Retinal pigment epithelial cell (primary cell): ENCODE measurements at regions not wholly inside any gene's neighbourhood (a gene's known extent, or its start where the extent isn't known, plus 50 kb on each side); places are given as distances from the start of the nearest gene placed in this dataset.

Experiments used
- DNase-seq: peaks from one replicate; pipeline ENCODE4 v3.0.0-alpha.2; 2010; ENCODE audit warnings: low read depth
- H3K4me3 ChIP-seq: 2 replicates; pipeline ENCODE4 v1.5.1; 2011; ENCODE audit warnings: mild to moderate bottlenecking, low read length, control low read depth, moderate library complexity
- CTCF ChIP-seq: conservative IDR thresholded peaks from 2 replicates; pipeline ENCODE4 v1.5.1; 2011; ENCODE audit warnings: low read depth, low read length, control low read depth, inconsistent platforms

- H3K4me3 ChIP-seq = no peak overlapping the region
Measured at GRCh38 chr7:155988416-155988815, 176.2 kb upstream of the SHH start.

DNA sequence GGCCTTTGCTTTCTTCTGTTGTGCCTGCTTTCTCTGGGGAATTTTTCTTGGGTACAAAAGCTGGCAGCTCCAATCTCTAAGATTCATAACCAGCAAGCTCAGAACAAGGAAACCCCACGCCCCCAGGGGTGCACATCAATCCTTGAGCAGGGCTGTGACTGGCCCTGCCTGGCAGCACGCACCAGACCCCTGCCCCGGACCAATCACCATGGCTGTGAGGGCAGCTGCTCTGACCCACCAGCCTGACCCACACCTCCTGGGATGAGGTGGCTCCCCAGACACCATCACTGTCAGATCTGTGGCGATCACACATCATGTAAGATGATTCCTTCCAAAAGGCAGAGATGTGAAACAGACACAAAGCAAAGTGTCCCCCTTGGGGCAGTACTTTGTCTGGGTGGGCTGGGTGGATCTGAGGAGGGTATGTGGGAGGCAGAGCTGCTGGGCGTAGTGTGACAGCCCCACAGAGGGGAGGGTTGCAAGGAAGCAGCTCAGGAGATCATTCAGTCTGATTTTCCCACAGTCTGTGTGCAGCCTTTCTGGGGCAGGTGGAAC lies 175.5 kb upstream of the SHH start:
- no peak for DNase-seq
- TF ChIP-seq CTCF = no peak
- H3K4me3 ChIP-seq = no peak overlapping the region

More at GRCh38 chr7:155988416-155988815, 176.2 kb upstream of the SHH start:
- no peak for DNase-seq
- TF ChIP-seq CTCF = no peak

GRCh38 chr7:155986497-155987160 lies 174.4 kb upstream of the SHH start:
- H3K4me3 ChIP-seq = no peak overlapping the region
- no peak for DNase-seq
- no peak for TF ChIP-seq CTCF

DNA sequence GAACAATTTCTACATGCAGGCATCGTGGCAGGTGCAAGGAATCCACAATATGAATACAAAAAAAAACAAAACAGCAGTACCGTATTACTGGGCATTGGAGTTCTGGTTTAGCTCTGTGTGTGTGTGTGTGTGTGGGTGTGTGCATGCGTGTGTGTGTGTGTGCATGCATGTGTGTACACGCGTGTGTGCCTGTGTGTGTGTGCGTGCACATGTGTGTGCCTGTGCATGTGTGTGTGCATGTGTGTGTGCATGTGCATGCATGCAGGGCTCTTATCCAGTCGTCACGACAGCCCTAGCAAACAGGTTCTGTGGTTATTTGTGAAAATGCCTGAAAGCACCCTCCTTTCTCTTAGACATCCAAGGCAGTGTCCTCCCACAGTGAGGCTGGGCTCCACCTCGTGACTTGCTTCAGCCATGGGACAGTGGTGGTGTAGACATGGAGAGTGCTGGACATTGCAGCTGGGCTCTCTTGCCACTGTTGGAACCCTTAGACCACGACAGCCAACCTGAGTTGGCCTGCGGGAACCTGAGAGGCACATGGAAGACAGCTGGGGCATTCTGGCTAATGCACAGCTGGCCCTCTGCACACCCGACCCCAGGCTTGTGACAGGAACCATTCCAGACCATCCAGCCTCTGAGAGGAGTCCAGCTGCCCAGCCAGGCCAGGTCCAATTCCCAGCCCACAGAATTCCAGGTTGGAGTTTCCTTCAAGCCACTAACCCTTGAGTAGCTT lies 173.4 kb upstream of the SHH start:
- no peak for DNase-seq
- no peak for TF ChIP-seq CTCF

DNA sequence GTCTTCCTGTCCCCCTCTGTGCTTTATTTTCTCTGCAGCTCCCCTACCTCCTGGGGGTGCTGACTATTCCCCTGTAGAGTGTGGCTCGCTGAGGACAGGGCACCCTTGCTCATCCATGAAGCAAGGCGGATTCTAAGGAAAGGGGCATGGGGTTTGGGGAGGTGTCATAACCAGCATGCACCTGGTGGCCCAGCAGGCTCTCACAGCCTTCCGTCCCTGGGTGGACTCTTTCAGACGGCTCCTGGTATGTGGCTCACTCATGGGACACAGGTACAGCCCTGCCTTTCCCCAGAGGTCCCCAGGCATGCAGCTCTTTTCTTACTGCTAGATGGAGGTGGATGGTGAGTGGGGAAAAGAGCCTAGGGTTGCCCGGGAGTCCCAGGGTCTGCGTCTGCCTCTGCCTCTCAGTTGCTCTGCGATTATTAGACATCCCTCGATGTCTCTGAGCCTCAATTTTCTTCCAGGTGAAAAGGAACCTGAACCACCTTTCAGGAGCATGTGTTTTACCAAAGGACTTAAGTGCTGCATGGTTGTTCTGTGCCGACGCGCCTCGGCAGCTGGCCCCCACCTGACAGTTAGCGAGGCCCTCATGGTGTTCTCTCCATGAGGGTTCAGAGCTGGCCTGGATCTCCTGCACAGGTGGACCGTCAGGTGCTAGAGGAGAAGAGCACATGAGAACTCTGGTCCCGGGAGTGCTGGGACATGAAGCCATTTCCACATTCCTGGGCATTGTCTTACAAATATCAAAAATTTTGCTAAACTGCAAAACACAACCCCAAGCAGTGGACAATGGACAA lies 172.5 kb upstream of the SHH start:
- DNase-seq = no peak
- no peak for TF ChIP-seq CTCF
- H3K4me3 ChIP-seq = no peak overlapping the region

More for the DNA sequence above, 173.4 kb upstream of the SHH start:
- H3K4me3 ChIP-seq = no peak overlapping the region

DNA sequence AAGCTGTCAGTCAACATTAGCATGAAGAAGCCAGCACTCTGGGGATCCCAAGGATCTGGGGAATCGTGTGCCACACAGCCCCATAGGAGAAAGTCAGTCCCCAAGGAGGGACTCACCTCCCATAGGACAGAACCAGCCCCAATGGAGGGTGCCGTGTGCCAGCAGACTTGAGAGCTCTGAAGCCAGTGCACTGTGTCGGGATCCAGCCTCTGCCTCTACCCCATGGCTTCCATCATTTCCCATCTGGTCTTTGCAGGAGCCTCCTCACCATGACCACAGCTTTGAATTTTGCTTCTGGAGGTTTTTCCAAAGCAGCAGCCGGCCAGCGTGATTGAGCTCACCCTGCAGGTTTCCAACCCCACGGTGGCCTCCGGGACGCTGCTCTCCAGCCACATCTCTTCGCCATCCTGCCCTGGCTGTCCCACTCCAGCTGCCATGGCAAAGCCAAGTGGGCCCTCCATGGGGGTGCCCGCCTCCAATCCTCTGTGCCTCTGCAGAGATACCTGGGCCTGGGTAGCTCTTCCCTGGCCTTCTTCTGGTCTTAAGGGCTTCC lies 171.8 kb upstream of the SHH start:
- H3K4me3 ChIP-seq = no peak overlapping the region
- DNase-seq = no peak
- no peak for TF ChIP-seq CTCF
